Upper lobe of left lung (tissue), 4 donors: ENCODE measurements at regions not wholly inside any gene's neighbourhood (a gene's known extent, or its start where the extent isn't known, plus 50 kb on each side); places are given as distances from the start of the nearest gene placed in this dataset.

Experiments
- CTCF ChIP-seq, 6 experiments: fragments of 450-650 bp in 4 of 6; fragments of 200-600 bp in 2 of 6; sonication (generic) in 2 of 6; IDR thresholded peaks; one replicate each; pipeline ENCODE4 v1.5.1; 2016 to 2019; ENCODE audit warnings: antibody characterized with exemption in 6 of 6
- EP300 ChIP-seq, 4 donors: sonication (generic); formaldehyde crosslinking; IDR thresholded peaks; one replicate each; pipeline ENCODE4 v1.5.1; 2017; ENCODE audit warnings: antibody characterized with exemption in 4 of 4, control low read depth in 2 of 4
- POLR2A ChIP-seq, 4 donors: fragments of 450-650 bp; IDR thresholded peaks; one replicate each; pipeline ENCODE4 v1.5.1; 2016 to 2017; ENCODE audit warnings: antibody characterized with exemption in 4 of 4, mild to moderate bottlenecking in 2 of 4
- POLR2AphosphoS5 ChIP-seq, 2 donors: sonication (generic); formaldehyde crosslinking; IDR thresholded peaks; one replicate each; pipeline ENCODE4 v1.5.1; 2017; ENCODE audit warnings: antibody characterized with exemption in 2 of 2

GRCh38 chr6:127013865-127014264 is 104.6 kb upstream of the RSPO3 start:
- TF ChIP-seq POLR2AphosphoS5 (IDR thresholded peaks at IDR 0.05) (no peak), POLR2A (IDR thresholded peaks at IDR 0.05) (no peak), CTCF (IDR thresholded peaks at IDR 0.05) (no peak), EP300 (IDR thresholded peaks at IDR 0.05) (no peak)
